ENCODE measurements at regions not wholly inside any gene's neighbourhood (a gene's known extent, or its start where the extent isn't known, plus 50 kb on each side); places are given as distances from the start of the nearest gene placed in this dataset.

DNA sequence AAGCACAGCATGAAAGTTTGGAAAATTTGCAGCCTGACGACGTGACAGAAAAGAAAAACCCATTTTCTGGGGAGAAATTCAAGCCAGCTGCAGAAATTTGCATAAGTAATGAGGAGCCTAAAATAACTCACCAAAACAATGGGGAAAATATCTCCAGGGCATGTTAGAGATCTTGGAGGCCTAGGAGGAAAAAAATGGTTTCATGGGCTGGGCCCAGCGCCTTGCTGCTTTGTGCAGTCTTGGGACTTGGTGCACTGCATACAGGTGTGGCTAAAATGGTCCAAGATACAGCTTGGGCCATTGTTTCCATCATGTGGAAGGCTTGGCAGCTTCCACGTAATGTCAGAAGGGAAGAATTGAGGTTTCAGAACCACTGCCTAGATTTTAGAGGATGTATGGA lies 428.5 kb upstream of the FRG2C start (continued):
- TF ChIP-seq, protein P1, sequence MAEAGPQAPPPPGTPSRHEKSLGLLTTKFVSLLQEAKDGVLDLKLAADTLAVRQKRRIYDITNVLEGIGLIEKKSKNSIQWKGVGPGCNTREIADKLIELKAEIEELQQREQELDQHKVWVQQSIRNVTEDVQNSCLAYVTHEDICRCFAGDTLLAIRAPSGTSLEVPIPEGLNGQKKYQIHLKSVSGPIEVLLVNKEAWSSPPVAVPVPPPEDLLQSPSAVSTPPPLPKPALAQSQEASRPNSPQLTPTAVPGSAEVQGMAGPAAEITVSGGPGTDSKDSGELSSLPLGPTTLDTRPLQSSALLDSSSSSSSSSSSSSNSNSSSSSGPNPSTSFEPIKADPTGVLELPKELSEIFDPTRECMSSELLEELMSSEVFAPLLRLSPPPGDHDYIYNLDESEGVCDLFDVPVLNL (CRISPR knock-in tag; IDR thresholded peaks at IDR 0.05; ENCODE audit: borderline replicate concordance, low read depth), result no peak
- TF ChIP-seq SP1 (CRISPR knock-in tag; conservative IDR thresholded peaks at IDR 0.05) (no peak), NR3C1 (CRISPR knock-in tag; conservative IDR thresholded peaks at IDR 0.05; ENCODE audit: low read depth) (no peak)
- TF ChIP-seq, protein P2, sequence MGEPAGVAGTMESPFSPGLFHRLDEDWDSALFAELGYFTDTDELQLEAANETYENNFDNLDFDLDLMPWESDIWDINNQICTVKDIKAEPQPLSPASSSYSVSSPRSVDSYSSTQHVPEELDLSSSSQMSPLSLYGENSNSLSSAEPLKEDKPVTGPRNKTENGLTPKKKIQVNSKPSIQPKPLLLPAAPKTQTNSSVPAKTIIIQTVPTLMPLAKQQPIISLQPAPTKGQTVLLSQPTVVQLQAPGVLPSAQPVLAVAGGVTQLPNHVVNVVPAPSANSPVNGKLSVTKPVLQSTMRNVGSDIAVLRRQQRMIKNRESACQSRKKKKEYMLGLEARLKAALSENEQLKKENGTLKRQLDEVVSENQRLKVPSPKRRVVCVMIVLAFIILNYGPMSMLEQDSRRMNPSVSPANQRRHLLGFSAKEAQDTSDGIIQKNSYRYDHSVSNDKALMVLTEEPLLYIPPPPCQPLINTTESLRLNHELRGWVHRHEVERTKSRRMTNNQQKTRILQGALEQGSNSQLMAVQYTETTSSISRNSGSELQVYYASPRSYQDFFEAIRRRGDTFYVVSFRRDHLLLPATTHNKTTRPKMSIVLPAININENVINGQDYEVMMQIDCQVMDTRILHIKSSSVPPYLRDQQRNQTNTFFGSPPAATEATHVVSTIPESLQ (CRISPR knock-in tag; IDR thresholded peaks at IDR 0.05), result no peak
- TF ChIP-seq, protein P3, sequence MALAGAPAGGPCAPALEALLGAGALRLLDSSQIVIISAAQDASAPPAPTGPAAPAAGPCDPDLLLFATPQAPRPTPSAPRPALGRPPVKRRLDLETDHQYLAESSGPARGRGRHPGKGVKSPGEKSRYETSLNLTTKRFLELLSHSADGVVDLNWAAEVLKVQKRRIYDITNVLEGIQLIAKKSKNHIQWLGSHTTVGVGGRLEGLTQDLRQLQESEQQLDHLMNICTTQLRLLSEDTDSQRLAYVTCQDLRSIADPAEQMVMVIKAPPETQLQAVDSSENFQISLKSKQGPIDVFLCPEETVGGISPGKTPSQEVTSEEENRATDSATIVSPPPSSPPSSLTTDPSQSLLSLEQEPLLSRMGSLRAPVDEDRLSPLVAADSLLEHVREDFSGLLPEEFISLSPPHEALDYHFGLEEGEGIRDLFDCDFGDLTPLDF (CRISPR knock-in tag; IDR thresholded peaks at IDR 0.05), result no peak
- TF ChIP-seq, protein P4, sequence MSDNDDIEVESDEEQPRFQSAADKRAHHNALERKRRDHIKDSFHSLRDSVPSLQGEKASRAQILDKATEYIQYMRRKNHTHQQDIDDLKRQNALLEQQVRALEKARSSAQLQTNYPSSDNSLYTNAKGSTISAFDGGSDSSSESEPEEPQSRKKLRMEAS (CRISPR knock-in tag; IDR thresholded peaks at IDR 0.05), result no peak

DNA sequence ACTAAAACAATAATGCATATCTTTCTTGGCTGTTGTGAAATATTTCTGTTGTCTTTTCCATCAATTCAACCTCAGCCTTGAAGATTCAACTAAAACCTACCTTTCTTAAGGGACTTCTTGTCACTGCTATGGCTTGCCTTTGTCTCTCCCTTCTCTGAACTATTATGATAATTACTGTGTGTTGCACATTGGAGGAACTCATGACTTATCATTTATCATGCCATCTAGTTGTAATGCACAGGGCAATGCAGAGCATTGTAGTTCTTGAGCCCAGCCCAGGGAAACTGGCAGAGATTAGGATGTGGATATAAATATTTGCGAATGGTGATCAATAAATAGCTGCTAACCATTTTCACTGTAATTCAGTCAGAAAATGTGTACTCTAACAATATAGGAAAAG lies 427.1 kb upstream of the FRG2C start:
- no peak for DNase-seq (ENCODE audit: low spot score)
- Mint-ChIP-seq H3K4me3 (no peak overlapping the region), H3K4me1 (peaks cover 25% of the 10 kb centered on the region), H3K9me3 (peaks cover 17% of the 10 kb centered on the region; the same call in 1 of the 2 replicates), H3K27me3 (ENCODE audit: low read depth) (no peaks in the 10 kb centered on the region), H3K36me3 (no peaks in the 10 kb centered on the region), H3K27ac (no peak overlapping the region)
- TF ChIP-seq NR1H2 (CRISPR knock-in tag; IDR thresholded peaks at IDR 0.05), result no peak
- no peak for TF ChIP-seq TEAD4 (CRISPR knock-in tag; IDR thresholded peaks at IDR 0.05)
- TF ChIP-seq, protein P5, sequence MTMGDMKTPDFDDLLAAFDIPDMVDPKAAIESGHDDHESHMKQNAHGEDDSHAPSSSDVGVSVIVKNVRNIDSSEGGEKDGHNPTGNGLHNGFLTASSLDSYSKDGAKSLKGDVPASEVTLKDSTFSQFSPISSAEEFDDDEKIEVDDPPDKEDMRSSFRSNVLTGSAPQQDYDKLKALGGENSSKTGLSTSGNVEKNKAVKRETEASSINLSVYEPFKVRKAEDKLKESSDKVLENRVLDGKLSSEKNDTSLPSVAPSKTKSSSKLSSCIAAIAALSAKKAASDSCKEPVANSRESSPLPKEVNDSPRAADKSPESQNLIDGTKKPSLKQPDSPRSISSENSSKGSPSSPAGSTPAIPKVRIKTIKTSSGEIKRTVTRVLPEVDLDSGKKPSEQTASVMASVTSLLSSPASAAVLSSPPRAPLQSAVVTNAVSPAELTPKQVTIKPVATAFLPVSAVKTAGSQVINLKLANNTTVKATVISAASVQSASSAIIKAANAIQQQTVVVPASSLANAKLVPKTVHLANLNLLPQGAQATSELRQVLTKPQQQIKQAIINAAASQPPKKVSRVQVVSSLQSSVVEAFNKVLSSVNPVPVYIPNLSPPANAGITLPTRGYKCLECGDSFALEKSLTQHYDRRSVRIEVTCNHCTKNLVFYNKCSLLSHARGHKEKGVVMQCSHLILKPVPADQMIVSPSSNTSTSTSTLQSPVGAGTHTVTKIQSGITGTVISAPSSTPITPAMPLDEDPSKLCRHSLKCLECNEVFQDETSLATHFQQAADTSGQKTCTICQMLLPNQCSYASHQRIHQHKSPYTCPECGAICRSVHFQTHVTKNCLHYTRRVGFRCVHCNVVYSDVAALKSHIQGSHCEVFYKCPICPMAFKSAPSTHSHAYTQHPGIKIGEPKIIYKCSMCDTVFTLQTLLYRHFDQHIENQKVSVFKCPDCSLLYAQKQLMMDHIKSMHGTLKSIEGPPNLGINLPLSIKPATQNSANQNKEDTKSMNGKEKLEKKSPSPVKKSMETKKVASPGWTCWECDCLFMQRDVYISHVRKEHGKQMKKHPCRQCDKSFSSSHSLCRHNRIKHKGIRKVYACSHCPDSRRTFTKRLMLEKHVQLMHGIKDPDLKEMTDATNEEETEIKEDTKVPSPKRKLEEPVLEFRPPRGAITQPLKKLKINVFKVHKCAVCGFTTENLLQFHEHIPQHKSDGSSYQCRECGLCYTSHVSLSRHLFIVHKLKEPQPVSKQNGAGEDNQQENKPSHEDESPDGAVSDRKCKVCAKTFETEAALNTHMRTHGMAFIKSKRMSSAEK (CRISPR knock-in tag; IDR thresholded peaks at IDR 0.05; ENCODE audit: borderline replicate concordance), result no peak
- TF ChIP-seq, protein P6, sequence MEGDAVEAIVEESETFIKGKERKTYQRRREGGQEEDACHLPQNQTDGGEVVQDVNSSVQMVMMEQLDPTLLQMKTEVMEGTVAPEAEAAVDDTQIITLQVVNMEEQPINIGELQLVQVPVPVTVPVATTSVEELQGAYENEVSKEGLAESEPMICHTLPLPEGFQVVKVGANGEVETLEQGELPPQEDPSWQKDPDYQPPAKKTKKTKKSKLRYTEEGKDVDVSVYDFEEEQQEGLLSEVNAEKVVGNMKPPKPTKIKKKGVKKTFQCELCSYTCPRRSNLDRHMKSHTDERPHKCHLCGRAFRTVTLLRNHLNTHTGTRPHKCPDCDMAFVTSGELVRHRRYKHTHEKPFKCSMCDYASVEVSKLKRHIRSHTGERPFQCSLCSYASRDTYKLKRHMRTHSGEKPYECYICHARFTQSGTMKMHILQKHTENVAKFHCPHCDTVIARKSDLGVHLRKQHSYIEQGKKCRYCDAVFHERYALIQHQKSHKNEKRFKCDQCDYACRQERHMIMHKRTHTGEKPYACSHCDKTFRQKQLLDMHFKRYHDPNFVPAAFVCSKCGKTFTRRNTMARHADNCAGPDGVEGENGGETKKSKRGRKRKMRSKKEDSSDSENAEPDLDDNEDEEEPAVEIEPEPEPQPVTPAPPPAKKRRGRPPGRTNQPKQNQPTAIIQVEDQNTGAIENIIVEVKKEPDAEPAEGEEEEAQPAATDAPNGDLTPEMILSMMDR (IDR thresholded peaks at IDR 0.05), result no peak
- no peak for TF ChIP-seq HMGA2 (CRISPR knock-in tag; IDR thresholded peaks at IDR 0.05)
- no peak for TF ChIP-seq NR2C2 (CRISPR knock-in tag; IDR thresholded peaks at IDR 0.05)
- TF ChIP-seq, protein P3 (CRISPR knock-in tag; IDR thresholded peaks at IDR 0.05), result no peak
- no peak for TF ChIP-seq EMX1 (CRISPR knock-in tag; IDR thresholded peaks at IDR 0.05)
- TF ChIP-seq, protein P4 (CRISPR knock-in tag; IDR thresholded peaks at IDR 0.05), result no peak
- no peak for TF ChIP-seq JUN (CRISPR knock-in tag; IDR thresholded peaks at IDR 0.05)
- TF ChIP-seq, protein P7, sequence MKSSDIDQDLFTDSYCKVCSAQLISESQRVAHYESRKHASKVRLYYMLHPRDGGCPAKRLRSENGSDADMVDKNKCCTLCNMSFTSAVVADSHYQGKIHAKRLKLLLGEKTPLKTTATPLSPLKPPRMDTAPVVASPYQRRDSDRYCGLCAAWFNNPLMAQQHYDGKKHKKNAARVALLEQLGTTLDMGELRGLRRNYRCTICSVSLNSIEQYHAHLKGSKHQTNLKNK (CRISPR knock-in tag; IDR thresholded peaks at IDR 0.05), result no peak
- TF ChIP-seq, protein P8, sequence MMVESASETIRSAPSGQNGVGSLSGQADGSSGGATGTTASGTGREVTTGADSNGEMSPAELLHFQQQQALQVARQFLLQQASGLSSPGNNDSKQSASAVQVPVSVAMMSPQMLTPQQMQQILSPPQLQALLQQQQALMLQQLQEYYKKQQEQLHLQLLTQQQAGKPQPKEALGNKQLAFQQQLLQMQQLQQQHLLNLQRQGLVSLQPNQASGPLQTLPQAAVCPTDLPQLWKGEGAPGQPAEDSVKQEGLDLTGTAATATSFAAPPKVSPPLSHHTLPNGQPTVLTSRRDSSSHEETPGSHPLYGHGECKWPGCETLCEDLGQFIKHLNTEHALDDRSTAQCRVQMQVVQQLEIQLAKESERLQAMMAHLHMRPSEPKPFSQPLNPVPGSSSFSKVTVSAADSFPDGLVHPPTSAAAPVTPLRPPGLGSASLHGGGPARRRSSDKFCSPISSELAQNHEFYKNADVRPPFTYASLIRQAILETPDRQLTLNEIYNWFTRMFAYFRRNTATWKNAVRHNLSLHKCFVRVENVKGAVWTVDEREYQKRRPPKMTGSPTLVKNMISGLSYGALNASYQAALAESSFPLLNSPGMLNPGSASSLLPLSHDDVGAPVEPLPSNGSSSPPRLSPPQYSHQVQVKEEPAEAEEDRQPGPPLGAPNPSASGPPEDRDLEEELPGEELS (CRISPR knock-in tag; IDR thresholded peaks at IDR 0.05), result no peak
- no peak for ATAC-seq
- POLR2A ChIA-PET, result no interaction called here
- CTCF ChIA-PET, result no interaction called here

All from WTC11 (cell line).